Spleen (tissue), 7 donors: ENCODE measurements at regions not wholly inside any gene's neighbourhood (a gene's known extent, or its start where the extent isn't known, plus 50 kb on each side); places are given as distances from the start of the nearest gene placed in this dataset.

Experiments
- CTCF ChIP-seq, 11 experiments: fragments of 200-600 bp in 7 of 11; fragments of 450-650 bp in 4 of 11; sonication (generic) in 4 of 11; IDR thresholded peaks in 8 of 11; conservative IDR thresholded peaks in 3 of 11; 1 replicate in 7 of 11; 2 replicates in 4 of 11; pipeline versions ENCODE4 v1.4.0 to v1.8.0; 2016 to 2021; ENCODE audit warnings: antibody characterized with exemption in 11 of 11, inconsistent platforms in 4 of 11, mild to moderate bottlenecking in 1 of 11
- POLR2A ChIP-seq, 3 donors: fragments of 450-650 bp; IDR thresholded peaks; one replicate each; pipeline ENCODE4 v1.5.1; 2017; ENCODE audit warnings: antibody characterized with exemption in 3 of 3, mild to moderate bottlenecking in 1 of 3
- POLR2AphosphoS5 ChIP-seq, 3 donors: sonication (generic); formaldehyde crosslinking; IDR thresholded peaks; one replicate each; pipeline ENCODE4 v1.5.1; 2017; ENCODE audit warnings: antibody characterized with exemption in 3 of 3
- donor health status: DM: no; HTN: no; CAD: no; lungs with moderate emphysema.
- donor health status: DM: no; HTN: no; CAD: no.
- donor health status: DM: no; HTN: no; CAD: no.

- no peak for TF ChIP-seq CTCF (IDR thresholded peaks at IDR 0.05 in 8 of 11, conservative IDR thresholded peaks at IDR 0.05 in 3 of 11)
- TF ChIP-seq POLR2AphosphoS5 (IDR thresholded peaks at IDR 0.05) = no peak
- no peak for TF ChIP-seq POLR2A (IDR thresholded peaks at IDR 0.05)
Measured at GRCh38 chr11:83336993-83337392, 50.8 kb upstream of the CCDC90B start.
